HG02588 (cell line): ENCODE measurements at regions not wholly inside any gene's neighbourhood (a gene's known extent, or its start where the extent isn't known, plus 50 kb on each side); places are given as distances from the start of the nearest gene placed in this dataset.
"Not testable (repeated sequence)": the region's sequence is repeated elsewhere in the genome, so short reads cannot be mapped to it uniquely, and the experiment has no call there.

ENCODE experiments used
- ATAC-seq: cut with Tn5 transposase; IDR thresholded peaks from one replicate; pipeline ENCODE4 v1.9.1; 2021; ENCODE audit warnings: mild to moderate bottlenecking, moderate library complexity; ENCODE audit not compliant: unreplicated experiment

GRCh38 chr3:63094642-63095408 lies 183.3 kb upstream of the SYNPR start:
- ATAC-seq, result no peak

- no peak for ATAC-seq
Measured at GRCh38 chr3:63096248-63097058, 181.7 kb upstream of the SYNPR start.

GRCh38 chr3:63097396-63097795 lies 180.7 kb upstream of the SYNPR start:
- ATAC-seq, result no peak

- no peak for ATAC-seq
Measured at GRCh38 chr3:63116922-63117321, 161.2 kb upstream of the SYNPR start.

- no peak for ATAC-seq
Measured at GRCh38 chr3:63124090-63124489, 154.0 kb upstream of the SYNPR start.

GRCh38 chr3:63126530-63126929 lies 151.6 kb upstream of the SYNPR start:
- no peak for ATAC-seq

- ATAC-seq, result no peak
Measured at GRCh38 chr3:63128380-63128779, 149.7 kb upstream of the SYNPR start.

- ATAC-seq, result no peak
Measured at GRCh38 chr3:63130625-63131024, 147.5 kb upstream of the SYNPR start.

- no peak for ATAC-seq
Measured at GRCh38 chr3:63132461-63133250, 145.5 kb upstream of the SYNPR start.

GRCh38 chr3:63135367-63135766 lies 142.7 kb upstream of the SYNPR start:
- no peak for ATAC-seq

- ATAC-seq, result not testable (repeated sequence)
Measured at GRCh38 chr3:63136249-63136648, 141.9 kb upstream of the SYNPR start.

- ATAC-seq, result no peak
Measured at GRCh38 chr3:63142681-63143080, 135.4 kb upstream of the SYNPR start.

GRCh38 chr3:63146154-63146553 lies 132.0 kb upstream of the SYNPR start:
- ATAC-seq, result no peak

- ATAC-seq, result no peak
Measured at GRCh38 chr3:63150880-63151279, 127.2 kb upstream of the SYNPR start.

- no peak for ATAC-seq
Measured at GRCh38 chr3:63151897-63152296, 126.2 kb upstream of the SYNPR start.

- no peak for ATAC-seq
Measured at GRCh38 chr3:63159764-63160163, 118.3 kb upstream of the SYNPR start.

GRCh38 chr3:63167113-63167512 lies 111.0 kb upstream of the SYNPR start:
- ATAC-seq, result no peak

- ATAC-seq, result no peak
Measured at GRCh38 chr3:63168179-63168578, 109.9 kb upstream of the SYNPR start.

- no peak for ATAC-seq
Measured at GRCh38 chr3:63179862-63180522, 98.1 kb upstream of the SYNPR start.

GRCh38 chr3:63192248-63192647 lies 85.9 kb upstream of the SYNPR start:
- no peak for ATAC-seq

- ATAC-seq, result no peak
Measured at GRCh38 chr3:63193647-63194046, 84.5 kb upstream of the SYNPR start.
